GM12865 (cell line): ENCODE measurements at regions not wholly inside any gene's neighbourhood (a gene's known extent, or its start where the extent isn't known, plus 50 kb on each side); places are given as distances from the start of the nearest gene placed in this dataset.
A peak's percentile ranks its signal among the peaks of the same experiment; 100 is the strongest.

ENCODE experiments used
- DNase-seq: peaks from one replicate; pipeline ENCODE4 v3.0.0; 2010; ENCODE audit warnings: low read depth
- H3K4me3 ChIP-seq: 2 replicates; pipeline ENCODE4 v1.5.1; 2011; ENCODE audit warnings: mild to moderate bottlenecking, low read depth, low read length, control low read depth
- TF ChIP-seq, protein P1 (sequence below): IDR thresholded peaks from 2 replicates; pipeline ENCODE4 v1.5.1; 2011; ENCODE audit warnings: low read length, control low read depth, low read depth, inconsistent platforms; ENCODE audit not compliant: insufficient read depth; ENCODE audit errors: missing control alignments

- no peak for DNase-seq
- no peak overlapping the region for H3K4me3 ChIP-seq
- TF ChIP-seq, protein P1, sequence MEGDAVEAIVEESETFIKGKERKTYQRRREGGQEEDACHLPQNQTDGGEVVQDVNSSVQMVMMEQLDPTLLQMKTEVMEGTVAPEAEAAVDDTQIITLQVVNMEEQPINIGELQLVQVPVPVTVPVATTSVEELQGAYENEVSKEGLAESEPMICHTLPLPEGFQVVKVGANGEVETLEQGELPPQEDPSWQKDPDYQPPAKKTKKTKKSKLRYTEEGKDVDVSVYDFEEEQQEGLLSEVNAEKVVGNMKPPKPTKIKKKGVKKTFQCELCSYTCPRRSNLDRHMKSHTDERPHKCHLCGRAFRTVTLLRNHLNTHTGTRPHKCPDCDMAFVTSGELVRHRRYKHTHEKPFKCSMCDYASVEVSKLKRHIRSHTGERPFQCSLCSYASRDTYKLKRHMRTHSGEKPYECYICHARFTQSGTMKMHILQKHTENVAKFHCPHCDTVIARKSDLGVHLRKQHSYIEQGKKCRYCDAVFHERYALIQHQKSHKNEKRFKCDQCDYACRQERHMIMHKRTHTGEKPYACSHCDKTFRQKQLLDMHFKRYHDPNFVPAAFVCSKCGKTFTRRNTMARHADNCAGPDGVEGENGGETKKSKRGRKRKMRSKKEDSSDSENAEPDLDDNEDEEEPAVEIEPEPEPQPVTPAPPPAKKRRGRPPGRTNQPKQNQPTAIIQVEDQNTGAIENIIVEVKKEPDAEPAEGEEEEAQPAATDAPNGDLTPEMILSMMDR, result no peak
Measured at GRCh38 chr5:154107010-154107409, 68.2 kb downstream of the MFAP3 start.

- TF ChIP-seq, protein P1, result no peak
- no peak overlapping the region for H3K4me3 ChIP-seq
- DNase-seq, result no peak
Measured at GRCh38 chr5:154107756-154108155, 69.0 kb downstream of the MFAP3 start.

DNA sequence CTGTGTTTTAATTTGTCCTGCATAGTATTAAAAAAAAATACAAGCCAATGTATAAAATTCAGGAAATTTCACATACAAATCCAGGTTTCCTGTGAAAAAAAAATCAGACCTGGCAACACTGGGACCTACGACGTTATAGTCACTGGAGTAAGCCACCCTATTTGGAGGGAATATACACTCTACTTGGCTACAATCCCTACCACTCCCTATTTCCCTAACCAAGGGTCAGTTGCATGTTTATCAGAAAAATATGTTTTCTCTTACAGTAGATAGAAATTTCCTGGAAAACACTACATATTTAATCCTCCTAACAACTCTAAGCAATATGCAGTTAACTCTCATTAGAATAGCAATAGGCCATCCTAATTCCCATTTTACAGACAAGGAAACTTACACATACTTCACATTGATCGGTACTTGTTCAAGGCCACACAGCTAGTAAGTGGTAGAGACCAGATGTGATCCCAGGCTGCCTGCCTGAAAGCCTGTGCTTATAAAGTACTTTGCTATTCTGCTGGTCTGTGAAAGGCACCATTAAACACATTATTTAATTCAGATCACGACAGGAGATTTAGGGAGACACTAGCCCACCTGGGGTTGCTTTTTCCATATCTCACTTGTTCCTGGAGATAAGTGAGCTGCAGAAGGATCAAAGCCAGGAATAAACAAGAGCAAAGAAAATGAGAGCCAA, 70.8 kb downstream of the MFAP3 start:
- TF ChIP-seq, protein P1, result no peak
- DNase-seq, result no peak
- H3K4me3 ChIP-seq, result no peak overlapping the region

DNA sequence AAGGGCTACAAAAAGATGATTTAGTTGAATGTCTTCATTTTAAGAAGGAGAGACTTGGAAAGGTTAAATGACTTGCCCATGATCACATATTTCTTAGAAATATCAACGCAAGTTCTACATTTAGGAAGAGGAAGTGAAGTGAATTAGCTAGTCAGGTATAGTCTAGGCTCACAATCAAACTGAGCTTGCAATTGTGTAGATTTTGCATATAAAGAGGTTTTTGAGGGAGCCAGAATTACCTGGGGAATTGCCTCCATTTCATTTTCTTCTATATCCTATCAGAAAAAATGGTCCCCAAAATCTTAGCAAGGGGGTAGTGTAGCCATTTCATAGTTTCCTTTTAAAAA, 71.3 kb downstream of the MFAP3 start:
- TF ChIP-seq, protein P1, result no peak

GRCh38 chr5:154110716-154111115, 71.9 kb downstream of the MFAP3 start:
- no peak for DNase-seq
- H3K4me3 ChIP-seq, result no peak overlapping the region
- TF ChIP-seq, protein P1, result no peak

More for the DNA sequence above, 71.3 kb downstream of the MFAP3 start:
- no peak for DNase-seq
- no peak overlapping the region for H3K4me3 ChIP-seq

- TF ChIP-seq, protein P1, result no peak
- no peak for DNase-seq
- no peak overlapping the region for H3K4me3 ChIP-seq
Measured at GRCh38 chr5:154111214-154111613, 72.4 kb downstream of the MFAP3 start.

DNA sequence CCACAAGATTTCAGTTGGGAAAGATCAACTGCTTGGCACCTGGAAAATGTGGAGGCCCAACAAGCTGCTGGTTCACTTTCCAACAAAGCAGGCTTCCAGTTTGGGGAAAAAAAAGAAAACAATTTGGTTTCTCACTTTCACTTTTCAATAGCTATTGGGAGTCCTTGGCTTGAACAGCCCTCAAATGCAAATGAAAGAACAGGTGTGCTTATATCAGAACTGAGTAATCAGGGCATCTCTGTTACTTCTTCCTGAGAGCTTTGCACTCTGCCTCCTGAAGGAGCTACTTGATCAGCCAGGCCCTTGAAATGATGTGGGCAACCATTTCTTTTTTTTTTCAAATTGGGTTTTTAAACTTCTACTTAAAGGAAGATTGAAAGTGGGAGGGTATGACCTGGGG, 73.5 kb downstream of the MFAP3 start:
- peak; percentile 33 for DNase-seq
- TF ChIP-seq, protein P1, result no peak
- H3K4me3 ChIP-seq, result no peak overlapping the region
